OCI-LY3 (cell line): ENCODE measurements at regions not wholly inside any gene's neighbourhood (a gene's known extent, or its start where the extent isn't known, plus 50 kb on each side); places are given as distances from the start of the nearest gene placed in this dataset.

Experiments used
- EZH2phosphoT487 ChIP-seq: fragments of 200-600 bp; shearing (Covaris generic); IDR thresholded peaks from 2 replicates; pipeline ENCODE4 v1.6.1; 2018; ENCODE audit warnings: antibody characterized with exemption, mixed run types, low read depth
- TF ChIP-seq, protein P1 (sequence below): fragments of 200-600, 300-600 bp; sonication (generic); IDR thresholded peaks from 2 replicates; pipeline ENCODE4 v1.5.1; 2014; ENCODE audit warnings: antibody characterized with exemption, low read length, low read depth

DNA sequence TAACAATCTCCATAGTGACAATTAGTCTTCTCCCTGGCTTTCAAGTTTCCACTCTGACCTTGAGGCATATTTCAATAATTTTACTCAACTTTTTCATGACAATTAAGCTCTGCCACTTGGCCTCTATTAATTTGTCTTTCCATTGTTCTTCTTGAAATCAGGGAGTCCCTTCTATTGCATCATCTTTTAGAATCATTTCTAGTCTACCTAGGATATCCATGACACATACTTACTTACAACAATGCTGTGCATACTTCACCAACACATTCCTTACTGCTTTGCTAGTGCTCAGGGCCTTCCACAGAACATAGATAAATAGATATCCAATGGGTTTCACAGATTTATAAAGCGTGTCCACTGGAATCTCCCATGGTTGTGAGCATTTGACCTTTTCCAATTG is 331.5 kb upstream of the LRP1B start:
- TF ChIP-seq, protein P1, sequence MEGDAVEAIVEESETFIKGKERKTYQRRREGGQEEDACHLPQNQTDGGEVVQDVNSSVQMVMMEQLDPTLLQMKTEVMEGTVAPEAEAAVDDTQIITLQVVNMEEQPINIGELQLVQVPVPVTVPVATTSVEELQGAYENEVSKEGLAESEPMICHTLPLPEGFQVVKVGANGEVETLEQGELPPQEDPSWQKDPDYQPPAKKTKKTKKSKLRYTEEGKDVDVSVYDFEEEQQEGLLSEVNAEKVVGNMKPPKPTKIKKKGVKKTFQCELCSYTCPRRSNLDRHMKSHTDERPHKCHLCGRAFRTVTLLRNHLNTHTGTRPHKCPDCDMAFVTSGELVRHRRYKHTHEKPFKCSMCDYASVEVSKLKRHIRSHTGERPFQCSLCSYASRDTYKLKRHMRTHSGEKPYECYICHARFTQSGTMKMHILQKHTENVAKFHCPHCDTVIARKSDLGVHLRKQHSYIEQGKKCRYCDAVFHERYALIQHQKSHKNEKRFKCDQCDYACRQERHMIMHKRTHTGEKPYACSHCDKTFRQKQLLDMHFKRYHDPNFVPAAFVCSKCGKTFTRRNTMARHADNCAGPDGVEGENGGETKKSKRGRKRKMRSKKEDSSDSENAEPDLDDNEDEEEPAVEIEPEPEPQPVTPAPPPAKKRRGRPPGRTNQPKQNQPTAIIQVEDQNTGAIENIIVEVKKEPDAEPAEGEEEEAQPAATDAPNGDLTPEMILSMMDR = no peak
- no peak for TF ChIP-seq EZH2phosphoT487
